ENCODE measurements at regions not wholly inside any gene's neighbourhood (a gene's known extent, or its start where the extent isn't known, plus 50 kb on each side); places are given as distances from the start of the nearest gene placed in this dataset.
"Not testable (repeated sequence)": the region's sequence is repeated elsewhere in the genome, so short reads cannot be mapped to it uniquely, and the experiment has no call there.

DNA sequence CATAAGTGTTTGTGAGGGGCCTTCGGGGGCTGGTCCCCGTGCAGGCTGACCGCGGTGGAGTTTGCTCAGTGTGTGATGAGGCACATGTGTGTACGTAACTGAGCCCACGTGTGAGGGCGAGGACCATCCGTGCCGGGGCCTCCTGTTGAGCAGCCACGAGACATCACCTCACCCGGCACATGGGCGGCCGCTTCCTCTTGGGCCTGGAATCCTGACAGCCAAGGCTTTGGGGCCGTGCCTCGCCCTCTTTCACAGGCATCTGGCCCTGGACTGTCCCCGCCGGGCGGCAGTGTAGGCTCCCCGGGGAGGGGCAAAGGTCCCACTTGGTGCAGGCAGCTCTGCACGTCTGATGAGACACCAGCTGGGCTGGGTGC, 202.3 kb downstream of the DLL1 start:
- peaks cover 6% of the 10 kb centered on the region; the same call in 1 of the 2 replicates for H3K9me3 ChIP-seq (ENCODE audit: control insufficient read depth, insufficient read depth, low read length)
- peak overlapping the region; percentile 69 for H3K4me2 ChIP-seq (ENCODE audit: low read length)

DNA sequence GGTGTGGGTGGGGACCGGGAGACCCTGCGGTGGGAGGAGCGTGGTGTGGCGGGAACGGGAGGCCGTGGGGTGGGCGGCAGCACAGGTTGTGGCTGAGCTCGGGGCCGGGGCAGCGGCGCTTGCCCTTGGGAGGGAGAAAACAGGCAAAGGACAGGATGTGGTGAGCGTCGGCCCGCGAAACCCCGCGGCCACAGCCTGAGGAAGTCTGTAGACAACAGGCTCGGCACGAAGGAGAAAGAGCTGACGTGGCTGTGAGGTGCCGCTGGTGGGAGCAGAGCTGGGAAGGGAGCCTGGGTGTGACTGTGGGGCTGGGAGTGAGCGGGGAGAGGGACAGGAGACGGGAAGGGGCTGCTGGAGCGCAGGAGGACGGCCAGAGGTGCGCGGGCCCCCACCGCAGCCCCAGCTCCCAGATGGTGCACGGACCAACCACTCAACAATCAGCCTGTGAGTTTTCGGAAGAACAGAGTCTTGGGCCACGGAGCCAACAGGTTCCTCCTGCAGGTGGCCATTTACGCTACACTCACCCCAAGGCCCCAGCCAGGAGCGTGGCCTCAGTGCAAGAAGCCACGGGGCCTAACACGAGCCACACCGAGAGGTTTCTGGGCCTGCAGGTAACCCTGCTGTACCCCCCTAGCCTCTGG, 202.8 kb downstream of the DLL1 start:
- H3K79me2 ChIP-seq (ENCODE audit: control insufficient read depth, low read length) = no peaks in the 10 kb centered on the region
- peaks cover 29% of the 10 kb centered on the region for H3K4me1 ChIP-seq (ENCODE audit: control insufficient read depth, low read length)
- H3K36me3 ChIP-seq (ENCODE audit: control insufficient read depth, low read length) = no peaks in the 10 kb centered on the region
- H3F3A ChIP-seq (ENCODE audit: control insufficient read depth, insufficient read depth) = peaks cover 4% of the 10 kb centered on the region; the same call in 1 of the 2 replicates
- peak overlapping the region; percentile 69 for H3K4me2 ChIP-seq (ENCODE audit: low read length)
- peaks cover 6% of the 10 kb centered on the region; the same call in 1 of the 2 replicates for H3K9me3 ChIP-seq (ENCODE audit: control insufficient read depth, insufficient read depth, low read length)
- H3K4me3 ChIP-seq (ENCODE audit: low read length) = peak overlapping the region; percentile 61
- peak overlapping the region; percentile 60 for H3K27ac ChIP-seq (ENCODE audit: low read depth, low read length)
- no peaks in the 10 kb centered on the region for H3K9me2 ChIP-seq (replicated peaks; ENCODE audit: control insufficient read depth, low read length)
- no peaks in the 10 kb centered on the region for H3K27me3 ChIP-seq (ENCODE audit: control insufficient read depth, low read length)
- no peaks in the 10 kb centered on the region for H4K20me1 ChIP-seq (ENCODE audit: control insufficient read depth, insufficient read depth, low read depth, low read length)
- no peak for TF ChIP-seq EZH2phosphoT487 (IDR thresholded peaks at IDR 0.05; ENCODE audit: borderline replicate concordance, low read length)

More for the DNA sequence above, 202.3 kb downstream of the DLL1 start:
- Histone ChIP-seq H3K4me3 (ENCODE audit: low read length) (peak overlapping the region; percentile 61), H3K27ac (ENCODE audit: low read depth, low read length) (peak overlapping the region; percentile 60), H4K20me1 (ENCODE audit: control insufficient read depth, insufficient read depth, low read depth, low read length) (no peaks in the 10 kb centered on the region), H3K9me2 (replicated peaks; ENCODE audit: control insufficient read depth, low read length) (no peaks in the 10 kb centered on the region), H3K27me3 (ENCODE audit: control insufficient read depth, low read length) (no peaks in the 10 kb centered on the region), H3K4me1 (ENCODE audit: control insufficient read depth, low read length) (peaks cover 29% of the 10 kb centered on the region), H3K36me3 (ENCODE audit: control insufficient read depth, low read length) (no peaks in the 10 kb centered on the region), H3F3A (ENCODE audit: control insufficient read depth, insufficient read depth) (peaks cover 4% of the 10 kb centered on the region; the same call in 1 of the 2 replicates), H3K79me2 (ENCODE audit: control insufficient read depth, low read length) (no peaks in the 10 kb centered on the region)
- TF ChIP-seq, protein P1, sequence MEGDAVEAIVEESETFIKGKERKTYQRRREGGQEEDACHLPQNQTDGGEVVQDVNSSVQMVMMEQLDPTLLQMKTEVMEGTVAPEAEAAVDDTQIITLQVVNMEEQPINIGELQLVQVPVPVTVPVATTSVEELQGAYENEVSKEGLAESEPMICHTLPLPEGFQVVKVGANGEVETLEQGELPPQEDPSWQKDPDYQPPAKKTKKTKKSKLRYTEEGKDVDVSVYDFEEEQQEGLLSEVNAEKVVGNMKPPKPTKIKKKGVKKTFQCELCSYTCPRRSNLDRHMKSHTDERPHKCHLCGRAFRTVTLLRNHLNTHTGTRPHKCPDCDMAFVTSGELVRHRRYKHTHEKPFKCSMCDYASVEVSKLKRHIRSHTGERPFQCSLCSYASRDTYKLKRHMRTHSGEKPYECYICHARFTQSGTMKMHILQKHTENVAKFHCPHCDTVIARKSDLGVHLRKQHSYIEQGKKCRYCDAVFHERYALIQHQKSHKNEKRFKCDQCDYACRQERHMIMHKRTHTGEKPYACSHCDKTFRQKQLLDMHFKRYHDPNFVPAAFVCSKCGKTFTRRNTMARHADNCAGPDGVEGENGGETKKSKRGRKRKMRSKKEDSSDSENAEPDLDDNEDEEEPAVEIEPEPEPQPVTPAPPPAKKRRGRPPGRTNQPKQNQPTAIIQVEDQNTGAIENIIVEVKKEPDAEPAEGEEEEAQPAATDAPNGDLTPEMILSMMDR (IDR thresholded peaks at IDR 0.05; ENCODE audit: low read depth, low read length, poor library complexity, severe bottlenecking) = no peak
- no peak for TF ChIP-seq EZH2phosphoT487 (IDR thresholded peaks at IDR 0.05; ENCODE audit: borderline replicate concordance, low read length)

DNA sequence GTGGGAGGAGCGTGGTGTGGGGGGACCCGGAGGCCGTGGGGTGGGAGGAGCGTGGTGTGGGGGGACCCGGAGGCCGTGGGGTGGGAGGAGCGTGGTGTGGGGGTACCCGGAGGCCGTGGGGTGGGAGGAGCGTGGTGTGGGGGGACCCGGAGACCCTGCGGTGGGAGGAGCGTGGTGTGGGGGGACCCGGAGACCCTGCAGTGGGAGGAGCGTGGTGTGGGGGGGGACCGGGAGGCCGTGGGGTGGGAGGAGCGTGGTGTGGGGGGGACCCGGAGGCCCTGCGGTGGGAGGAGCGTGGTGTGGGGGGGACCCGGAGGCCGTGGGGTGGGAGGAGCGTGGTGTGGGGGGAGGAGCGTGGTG, 203.5 kb downstream of the DLL1 start:
- not testable (repeated sequence) for H3K4me3 ChIP-seq (ENCODE audit: low read length); H3K27ac ChIP-seq (ENCODE audit: low read depth, low read length); H3K9me3 ChIP-seq (ENCODE audit: control insufficient read depth, insufficient read depth, low read length); H4K20me1 ChIP-seq (ENCODE audit: control insufficient read depth, insufficient read depth, low read depth, low read length); H3K36me3 ChIP-seq (ENCODE audit: control insufficient read depth, low read length); H3K79me2 ChIP-seq (ENCODE audit: control insufficient read depth, low read length); H3K4me2 ChIP-seq (ENCODE audit: low read length); H3F3A ChIP-seq (ENCODE audit: control insufficient read depth, insufficient read depth); H3K9me2 ChIP-seq (replicated peaks; ENCODE audit: control insufficient read depth, low read length); H3K27me3 ChIP-seq (ENCODE audit: control insufficient read depth, low read length)
- H3K4me1 ChIP-seq (ENCODE audit: control insufficient read depth, low read length) = peaks cover 29% of the 10 kb centered on the region

DNA sequence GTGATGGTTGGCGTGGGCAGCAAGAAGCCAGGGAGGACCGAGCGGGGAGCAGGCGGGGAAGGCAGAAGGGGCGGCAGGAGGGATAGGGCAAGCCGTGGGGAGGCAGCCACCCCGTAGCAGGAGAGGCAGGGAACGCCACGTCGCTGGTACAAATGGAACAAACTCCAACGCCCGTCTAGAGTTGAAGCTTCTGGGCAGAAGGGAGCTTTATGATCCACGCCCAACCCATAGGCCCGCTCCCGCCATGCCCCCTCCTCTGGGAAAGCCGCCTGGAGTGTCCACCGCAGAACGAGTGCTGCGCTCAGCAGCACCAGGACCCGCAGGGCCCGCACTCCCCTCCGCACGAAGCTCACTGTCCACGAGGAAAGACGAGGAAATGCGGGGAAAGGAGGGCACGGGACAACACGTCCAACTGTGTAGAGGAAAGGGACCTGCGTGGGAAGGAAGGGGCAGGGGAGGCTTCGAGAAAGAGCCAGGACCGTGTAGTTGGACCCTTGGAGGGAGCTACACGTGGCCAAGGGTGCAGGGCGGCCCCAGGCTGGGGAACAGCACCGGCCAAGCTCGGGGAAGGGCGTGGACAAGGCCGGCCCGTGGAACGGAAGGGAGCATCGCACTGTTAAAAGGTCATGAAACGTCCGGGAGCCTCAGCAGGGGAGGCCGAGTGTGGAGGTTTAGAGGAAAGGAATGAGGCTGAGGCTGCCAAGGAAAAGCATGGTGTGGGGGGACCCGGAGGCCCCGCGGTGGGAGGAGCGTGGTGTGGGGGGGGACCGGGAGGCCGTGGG, 204.0 kb downstream of the DLL1 start:
- Histone ChIP-seq H4K20me1 (ENCODE audit: control insufficient read depth, insufficient read depth, low read depth, low read length) (no peaks in the 10 kb centered on the region), H3F3A (ENCODE audit: control insufficient read depth, insufficient read depth) (peaks cover 4% of the 10 kb centered on the region; the same call in 1 of the 2 replicates), H3K27me3 (ENCODE audit: control insufficient read depth, low read length) (no peaks in the 10 kb centered on the region), H3K9me3 (ENCODE audit: control insufficient read depth, insufficient read depth, low read length) (no peaks in the 10 kb centered on the region), H3K36me3 (ENCODE audit: control insufficient read depth, low read length) (no peaks in the 10 kb centered on the region), H3K4me2 (ENCODE audit: low read length) (no peak overlapping the region), H3K4me1 (ENCODE audit: control insufficient read depth, low read length) (peaks cover 29% of the 10 kb centered on the region), H3K4me3 (ENCODE audit: low read length) (no peak overlapping the region), H3K79me2 (ENCODE audit: control insufficient read depth, low read length) (no peaks in the 10 kb centered on the region), H3K9me2 (replicated peaks; ENCODE audit: control insufficient read depth, low read length) (no peaks in the 10 kb centered on the region), H3K27ac (ENCODE audit: low read depth, low read length) (no peak overlapping the region)
- TF ChIP-seq, protein P1 (IDR thresholded peaks at IDR 0.05; ENCODE audit: low read depth, low read length, poor library complexity, severe bottlenecking) = no peak
- TF ChIP-seq EZH2phosphoT487 (IDR thresholded peaks at IDR 0.05; ENCODE audit: borderline replicate concordance, low read length) = no peak
